ENCODE measurements at regions not wholly inside any gene's neighbourhood (a gene's known extent, or its start where the extent isn't known, plus 50 kb on each side); places are given as distances from the start of the nearest gene placed in this dataset.

- no peak for DNase-seq (ENCODE audit: low read depth in 3 of 3)
These were observed 80.8 kb upstream of the HNRNPU start for GRCh38 chr1:244945109-244945671.

- DNase-seq (ENCODE audit: low read depth in 3 of 3), result no peak
These were observed 76.8 kb upstream of the HNRNPU start for GRCh38 chr1:244941121-244941520.

- no peak for DNase-seq (ENCODE audit: low read depth in 3 of 3)
These were observed 72.8 kb upstream of the HNRNPU start for GRCh38 chr1:244937099-244937498.

- DNase-seq (ENCODE audit: low read depth in 3 of 3), result no peak
These were observed 56.8 kb upstream of the HNRNPU start for GRCh38 chr1:244920911-244921761.

DNA sequence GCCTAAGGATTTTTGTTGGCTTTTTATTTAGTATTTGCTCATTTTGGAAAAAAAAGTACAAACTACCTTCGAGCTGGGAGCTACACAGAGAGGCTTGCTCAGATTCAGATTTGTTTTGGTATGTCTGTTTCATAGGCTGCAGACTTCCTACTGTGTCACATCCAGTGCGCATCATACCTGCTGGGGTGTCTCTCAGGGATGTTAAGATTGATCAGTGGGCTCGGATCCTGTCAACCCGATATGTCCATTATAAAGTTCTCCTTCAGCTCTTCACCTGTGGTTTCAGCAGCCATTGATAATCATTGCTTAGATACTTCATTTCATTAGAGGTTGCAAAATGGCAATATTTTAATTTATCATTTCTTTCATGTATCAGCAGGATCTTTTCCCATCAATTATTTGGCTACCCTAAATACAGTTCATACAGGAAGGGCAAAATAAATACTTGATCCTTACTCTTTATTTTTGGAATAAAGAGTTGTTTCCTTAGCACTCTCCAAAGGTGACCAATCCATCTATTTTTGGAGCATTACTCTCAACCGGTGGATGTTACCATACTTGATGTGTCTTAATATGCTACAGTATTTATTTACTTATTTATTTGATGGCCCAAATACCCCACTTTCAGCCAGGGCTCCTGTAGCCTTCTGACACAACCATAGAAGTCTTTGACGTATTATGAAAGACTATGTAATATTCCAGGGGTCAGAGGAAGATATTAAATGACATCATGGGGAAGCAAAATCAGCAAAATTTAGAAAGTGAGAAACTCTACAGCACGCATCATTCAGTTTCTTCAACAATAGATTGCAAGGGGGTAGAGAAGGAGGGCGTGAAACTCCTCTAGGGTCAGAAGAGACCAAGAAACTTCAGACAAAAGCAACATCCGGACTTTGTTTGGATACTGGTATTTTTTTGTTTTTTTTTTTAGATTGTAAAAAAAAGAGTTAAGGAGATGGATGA is 55.3 kb upstream of the HNRNPU start:
- DNase-seq (ENCODE audit: low read depth in 3 of 3), result no peak

- DNase-seq (ENCODE audit: low read depth in 3 of 3), result peak; percentile 44 to 77 (median 63)
These were observed 54.3 kb upstream of the HNRNPU start for GRCh38 chr1:244918421-244919319.

DNA sequence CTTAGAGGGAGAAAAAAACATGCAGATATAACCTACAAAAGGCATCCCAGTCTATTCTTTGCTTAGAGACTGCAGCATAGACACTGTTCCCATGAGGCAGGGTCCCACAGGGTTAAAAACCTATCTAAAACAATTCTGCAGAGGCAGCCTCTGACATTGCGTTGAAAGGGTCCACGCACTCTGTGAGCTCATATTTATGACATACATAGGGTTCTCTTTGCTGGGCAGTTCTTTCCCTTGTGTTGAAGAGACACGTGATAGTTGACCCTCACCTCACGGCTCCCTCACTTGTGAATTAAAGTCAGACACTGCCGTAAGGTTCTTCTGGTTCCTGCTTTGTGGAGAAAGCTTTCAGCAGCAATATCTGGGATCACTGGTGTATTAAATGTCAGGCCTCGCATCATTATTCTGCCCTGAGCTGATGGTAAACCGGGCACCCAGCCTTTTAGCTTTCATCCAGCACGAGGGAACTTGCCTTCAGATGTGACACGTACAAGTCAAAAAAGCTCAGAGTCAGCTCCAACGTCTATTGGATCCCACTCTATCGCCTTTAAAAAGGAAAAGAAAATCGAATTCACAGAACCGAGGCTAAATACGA is 52.8 kb upstream of the HNRNPU start:
- DNase-seq (ENCODE audit: low read depth in 3 of 3), result no peak

- no peak for DNase-seq (ENCODE audit: low read depth in 3 of 3)
These were observed 51.4 kb upstream of the HNRNPU start for GRCh38 chr1:244915736-244916135.

- DNase-seq (ENCODE audit: low read depth in 3 of 3), result no peak
These were observed 50.4 kb upstream of the HNRNPU start for GRCh38 chr1:244914761-244915160.
